Transverse colon (tissue), 3 donors: ENCODE measurements at regions not wholly inside any gene's neighbourhood (a gene's known extent, or its start where the extent isn't known, plus 50 kb on each side); places are given as distances from the start of the nearest gene placed in this dataset.

ENCODE experiments used
- CTCF ChIP-seq, 5 experiments: fragments of 200-600 bp in 3 of 5; fragments of 450-650 bp in 2 of 5; sonication (generic) in 3 of 5; IDR thresholded peaks; 1 replicate in 2 of 5; 2 replicates in 3 of 5; pipeline ENCODE4 v1.5.1; 2016 to 2017; ENCODE audit warnings: antibody characterized with exemption in 5 of 5, inconsistent platforms in 3 of 5, mild to moderate bottlenecking in 2 of 5, moderate library complexity in 1 of 5
- POLR2A ChIP-seq: fragments of 450-650 bp; IDR thresholded peaks from one replicate; pipeline ENCODE4 v1.6.1; 2016; ENCODE audit warnings: antibody characterized with exemption, mild to moderate bottlenecking, moderate library complexity

- no peak for TF ChIP-seq CTCF (IDR thresholded peaks at IDR 0.05)
- TF ChIP-seq POLR2A, result no peak
These were observed 206.1 kb downstream of the TM2D1 start for GRCh38 chr1:61518670-61519400.
